ENCODE measurements at regions not wholly inside any gene's neighbourhood (a gene's known extent, or its start where the extent isn't known, plus 50 kb on each side); places are given as distances from the start of the nearest gene placed in this dataset.

GRCh38 chr3:153252963-153253362 lies 90.9 kb downstream of the RAP2B start:
- in situ Hi-C loops (cut with HindIII; ENCODE audit: low sequenced_read_pairs), result no loop called here
- H3K4me3 ChIP-seq (ENCODE audit: low read depth, low read length), result no peak overlapping the region
- TF ChIP-seq CTCF (IDR thresholded peaks at IDR 0.05; ENCODE audit: low read depth, low read length, missing control alignments), result no peak
- DNase-seq (ENCODE audit: low read depth), result no peak

GRCh38 chr3:153254361-153254760 lies 92.3 kb downstream of the RAP2B start:
- H3K4me3 ChIP-seq (ENCODE audit: low read depth, low read length), result no peak overlapping the region
- TF ChIP-seq CTCF (IDR thresholded peaks at IDR 0.05; ENCODE audit: low read depth, low read length, missing control alignments), result no peak
- no peak for DNase-seq (ENCODE audit: low read depth)
- in situ Hi-C loops (cut with HindIII; ENCODE audit: low sequenced_read_pairs), result no loop called here

- in situ Hi-C loops (cut with HindIII; ENCODE audit: low sequenced_read_pairs), result no loop called here
- DNase-seq (ENCODE audit: low read depth), result no peak
- no peak overlapping the region for H3K4me3 ChIP-seq (ENCODE audit: low read depth, low read length)
- TF ChIP-seq CTCF (IDR thresholded peaks at IDR 0.05; ENCODE audit: low read depth, low read length, missing control alignments), result no peak
Observed at GRCh38 chr3:153257673-153258351, 95.8 kb downstream of the RAP2B start.

GRCh38 chr3:153259956-153260355 lies 97.9 kb downstream of the RAP2B start:
- in situ Hi-C loops (cut with HindIII; ENCODE audit: low sequenced_read_pairs), result no loop called here
- no peak overlapping the region for H3K4me3 ChIP-seq (ENCODE audit: low read depth, low read length)
- TF ChIP-seq CTCF (IDR thresholded peaks at IDR 0.05; ENCODE audit: low read depth, low read length, missing control alignments), result no peak
- no peak for DNase-seq (ENCODE audit: low read depth)

GRCh38 chr3:153260681-153261080 lies 98.7 kb downstream of the RAP2B start:
- no peak for DNase-seq (ENCODE audit: low read depth)
- TF ChIP-seq CTCF (IDR thresholded peaks at IDR 0.05; ENCODE audit: low read depth, low read length, missing control alignments), result no peak
- no peak overlapping the region for H3K4me3 ChIP-seq (ENCODE audit: low read depth, low read length)
- in situ Hi-C loops (cut with HindIII; ENCODE audit: low sequenced_read_pairs), result no loop called here

- no peak for TF ChIP-seq CTCF (IDR thresholded peaks at IDR 0.05; ENCODE audit: low read depth, low read length, missing control alignments)
- in situ Hi-C loops (cut with HindIII; ENCODE audit: low sequenced_read_pairs), result no loop called here
- DNase-seq (ENCODE audit: low read depth), result no peak
Observed at GRCh38 chr3:153266619-153267018, 104.6 kb downstream of the RAP2B start.

More at GRCh38 chr3:153266619-153267018, 104.6 kb downstream of the RAP2B start:
- H3K4me3 ChIP-seq (ENCODE audit: low read depth, low read length), result no peak overlapping the region

Measured in astrocyte of the cerebellum (primary cell).